CD4-positive, alpha-beta T cell (primary cell): ENCODE measurements at regions not wholly inside any gene's neighbourhood (a gene's known extent, or its start where the extent isn't known, plus 50 kb on each side); places are given as distances from the start of the nearest gene placed in this dataset.

Experiments used
- ATAC-seq: fragments of 200-7000 bp; cut with Tn5 transposase; one replicate; pipeline ENCODE4 v1.10.0; 2022; ENCODE audit warnings: mild to moderate bottlenecking; ENCODE audit not compliant: poor library complexity
- CTCF ChIA-PET: fragments of 350-600 bp; sonication (Branson Sonifier 250); formaldehyde crosslinking; loops from one replicate; lab custom pipeline; 2021; ENCODE audit warnings: antibody characterized with exemption, inconsistent platforms; lab: Charles Lee
- POLR2A ChIA-PET: fragments of 350-600 bp; sonication (Branson Sonifier 250); formaldehyde crosslinking; loops from one replicate; lab custom pipeline; 2021; ENCODE audit warnings: antibody characterized with exemption, inconsistent platforms; lab: Charles Lee
- DNase-seq, 14 experiments: peaks; one replicate each; pipeline ENCODE4 v3.0.0-alpha.2; 2013 to 2020; ENCODE audit warnings: mixed read lengths in 2 of 14
- H3K27ac ChIP-seq, 2 donors: one replicate each; pipeline versions ENCODE4 v1.5.1 to v1.7.0; 2013; ENCODE audit warnings: low read length in 2 of 2, low read depth in 1 of 2, mild to moderate bottlenecking in 1 of 2
- H3K27me3 ChIP-seq, 2 experiments: 1 replicate in 1 of 2; 2 replicates in 1 of 2; pipeline versions ENCODE4 v1.6.1 to v1.7.0; 2013; ENCODE audit warnings: low read length in 2 of 2, control low read depth in 1 of 2, mild to moderate bottlenecking in 1 of 2, moderate library complexity in 1 of 2; ENCODE audit not compliant: insufficient read depth in 2 of 2, control insufficient read depth in 1 of 2
- H3K36me3 ChIP-seq: one replicate; pipeline ENCODE4 v1.6.1; 2013; ENCODE audit warnings: low read length, control low read depth; ENCODE audit not compliant: insufficient read depth
- H3K4me1 ChIP-seq: one replicate; pipeline ENCODE4 v1.6.1; 2013; ENCODE audit warnings: low read length, control low read depth; ENCODE audit not compliant: insufficient read depth
- H3K4me3 ChIP-seq: one replicate; pipeline ENCODE4 v1.5.1; 2013; ENCODE audit warnings: mild to moderate bottlenecking, low read length, moderate library complexity
- H3K9me3 ChIP-seq, 2 experiments: 1 replicate in 1 of 2; 2 replicates in 1 of 2; pipeline versions ENCODE4 v1.6.1 to v1.7.0; 2013; ENCODE audit warnings: low read length in 2 of 2, mild to moderate bottlenecking in 2 of 2, control low read depth in 1 of 2, moderate library complexity in 1 of 2; ENCODE audit not compliant: control insufficient read depth in 1 of 2, insufficient read depth in 1 of 2
- H3K27ac Mint-ChIP-seq: one replicate; pipeline ENCODE4 v1.8.0; 2020; ENCODE audit warnings: mixed read lengths
- H3K27me3 Mint-ChIP-seq: one replicate; pipeline ENCODE4 v1.8.0; 2021; ENCODE audit warnings: mixed read lengths
- H3K36me3 Mint-ChIP-seq: one replicate; pipeline ENCODE4 v1.8.0; 2021; ENCODE audit warnings: low read depth, mixed read lengths
- H3K4me1 Mint-ChIP-seq: one replicate; pipeline ENCODE4 v1.8.0; 2021; ENCODE audit warnings: low read depth, mixed read lengths
- H3K4me3 Mint-ChIP-seq: one replicate; pipeline ENCODE4 v1.8.0; 2020; ENCODE audit warnings: mild to moderate bottlenecking, mixed read lengths
- H3K9me3 Mint-ChIP-seq: one replicate; pipeline ENCODE4 v1.8.0; 2020; ENCODE audit warnings: mixed read lengths
- CTCF ChIP-seq: fragments of 200-600 bp; IDR thresholded peaks from one replicate; pipeline ENCODE4 v1.8.0; 2022; ENCODE audit warnings: antibody characterized with exemption, mild to moderate bottlenecking
- intact Hi-C, 2 experiments: fragments of 100-400 bp; cut with DNase I in 1 of 2; cut with micrococcal nuclease in 1 of 2; formaldehyde crosslinking; loops; one replicate each; pipeline versions ENCODE4 v1.15.1 to v1.9.0; 2023 to 2025; cut with DNase I, micrococcal nuclease

DNA sequence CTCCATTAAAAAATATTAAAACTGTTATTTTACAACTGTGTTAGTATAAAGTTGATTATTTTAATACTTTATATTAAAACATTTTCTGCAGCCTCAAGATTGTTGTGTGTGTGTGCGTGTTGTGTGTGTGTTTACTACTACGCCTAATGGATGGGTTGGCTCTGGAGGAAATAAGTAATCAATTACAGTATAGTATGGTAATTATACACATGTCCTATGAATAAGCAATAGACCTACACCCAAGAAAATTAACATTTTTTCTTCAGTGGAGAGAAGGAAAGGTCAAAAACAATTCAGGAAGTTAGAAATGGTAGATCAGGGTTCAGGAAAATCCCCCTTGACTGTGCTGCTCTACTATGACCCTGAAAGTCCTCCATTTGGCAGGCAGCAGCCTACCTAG is 65.7 kb upstream of the DYRK2 start:
- CTCF ChIA-PET, result no interaction called here
- Histone ChIP-seq H3K4me3 (no peak overlapping the region), H3K4me1 (peaks cover 21% of the 10 kb centered on the region), H3K9me3 (no peaks in the 10 kb centered on the region), H3K36me3 (no peaks in the 10 kb centered on the region), H3K27ac (no peak overlapping the region), H3K27me3 (no peaks in the 10 kb centered on the region)
- peaks cover 71% of the 10 kb centered on the region for H3K4me1 Mint-ChIP-seq
- no peak for TF ChIP-seq CTCF
- intact Hi-C loops, result no loop called here
- DNase-seq (no peak), ATAC-seq (no peak)
- no peak overlapping the region for H3K27ac Mint-ChIP-seq
- no peaks in the 10 kb centered on the region for H3K27me3 Mint-ChIP-seq
- H3K4me3 Mint-ChIP-seq, result no peak overlapping the region
- POLR2A ChIA-PET, result interaction anchor here (5.5 kb wide), 1 partner anchor 10 kb away, joined by 65 read pairs; no protein-coding TSS in a partner anchor
- peaks cover 2% of the 10 kb centered on the region for H3K9me3 Mint-ChIP-seq
- no peaks in the 10 kb centered on the region for H3K36me3 Mint-ChIP-seq

GRCh38 chr12:67586951-67587350 is 61.6 kb upstream of the DYRK2 start:
- no peak for ATAC-seq
- H3K4me1 Mint-ChIP-seq, result peaks cover 63% of the 10 kb centered on the region
- no peak for TF ChIP-seq CTCF
- Histone ChIP-seq H3K4me1 (peaks cover 22% of the 10 kb centered on the region), H3K9me3 (no peaks in the 10 kb centered on the region), H3K4me3 (no peak overlapping the region), H3K27me3 (no peaks in the 10 kb centered on the region), H3K27ac (no peak overlapping the region), H3K36me3 (no peaks in the 10 kb centered on the region)
- H3K36me3 Mint-ChIP-seq, result no peaks in the 10 kb centered on the region
- DNase-seq, result no peak
- H3K4me3 Mint-ChIP-seq, result no peak overlapping the region
- CTCF ChIA-PET, result no interaction called here
- POLR2A ChIA-PET, result no interaction called here
- no peaks in the 10 kb centered on the region for H3K27me3 Mint-ChIP-seq
- H3K9me3 Mint-ChIP-seq, result no peaks in the 10 kb centered on the region
- intact Hi-C loops, result no loop called here
- H3K27ac Mint-ChIP-seq, result no peak overlapping the region

GRCh38 chr12:67589078-67589477 is 59.5 kb upstream of the DYRK2 start:
- Histone ChIP-seq H3K36me3 (no peaks in the 10 kb centered on the region), H3K27me3 (no peaks in the 10 kb centered on the region), H3K27ac (no peak overlapping the region), H3K4me3 (no peak overlapping the region), H3K4me1 (peaks cover 38% of the 10 kb centered on the region), H3K9me3 (no peaks in the 10 kb centered on the region)
- Mint-ChIP-seq H3K36me3 (no peaks in the 10 kb centered on the region), H3K4me3 (no peak overlapping the region), H3K9me3 (no peaks in the 10 kb centered on the region), H3K27ac (peak overlapping the region; percentile 90), H3K27me3 (no peaks in the 10 kb centered on the region), H3K4me1 (peaks cover 73% of the 10 kb centered on the region)
- no peak for DNase-seq
- CTCF ChIA-PET, result no interaction called here
- TF ChIP-seq CTCF, result no peak
- intact Hi-C loops, result loop anchor here in 1 of 2 experiments (2.0 kb wide), 1 partner anchor 40 kb away; no protein-coding TSS in a partner anchor
- ATAC-seq, result no peak
- POLR2A ChIA-PET, result interaction anchor here (0.6 to 2.0 kb wide), 7 partner anchors 10 to 73 kb away, joined by 3 to 9 read pairs (median 3); partner anchors contain the start of gene DYRK2
